ENCODE measurements at regions not wholly inside any gene's neighbourhood (a gene's known extent, or its start where the extent isn't known, plus 50 kb on each side); places are given as distances from the start of the nearest gene placed in this dataset.

- Histone ChIP-seq H3K56ac (replicated peaks; ENCODE audit: insufficient read length, low read depth, low read length) (no peak overlapping the region), H4K5ac (ENCODE audit: insufficient read length, low read depth, low read length) (no peak overlapping the region), H2BK20ac (ENCODE audit: low read length) (no peak overlapping the region), H3K4me3 (ENCODE audit: extremely low read depth in 1 of 4, insufficient read depth in 2 of 4, low read depth in 3 of 4, low read length in 4 of 4) (no peak overlapping the region), H4K20me1 (replicated peaks in 1 of 2; ENCODE audit: control insufficient read depth in 1 of 2, insufficient read depth in 2 of 2, low read length in 2 of 2) (peaks cover 0 to 1% of the 10 kb centered on the region in 2 experiments), H3K23me2 (ENCODE audit: low read depth, low read length) (no peaks in the 10 kb centered on the region), H2BK5ac (ENCODE audit: low read depth, low read length) (no peak overlapping the region), H3K9ac (replicated peaks in 1 of 4; ENCODE audit: extremely low read depth in 1 of 4, low read depth in 3 of 4, low read length in 3 of 4) (no peak overlapping the region), H3K27ac (ENCODE audit: low read depth, low read length) (no peak overlapping the region), H2BK12ac (ENCODE audit: low read depth, low read length) (no peak overlapping the region), H2AFZ (ENCODE audit: low read length) (no peak overlapping the region), H3K4me1 (replicated peaks in 1 of 4; ENCODE audit: control insufficient read depth in 3 of 4, insufficient read depth in 4 of 4, low read length in 3 of 4) (peaks cover 0 to 6% (median 2%) of the 10 kb centered on the region in 4 experiments; a peak in 4 of 7 replicates), H4K91ac (replicated peaks; ENCODE audit: insufficient read length, low read length) (no peak overlapping the region), H2BK15ac (ENCODE audit: low read length) (no peak overlapping the region), H4K8ac (ENCODE audit: extremely low read depth, insufficient read depth, low read length) (no peak overlapping the region), H2AK5ac (ENCODE audit: low read depth, low read length) (no peak overlapping the region), H3K14ac (ENCODE audit: insufficient read length) (no peak overlapping the region), H3K79me1 (ENCODE audit: low read depth, low read length) (no peaks in the 10 kb centered on the region), H3K4ac (replicated peaks; ENCODE audit: insufficient read length, low read depth, low read length) (no peak overlapping the region), H3K18ac (ENCODE audit: extremely low read depth, low read length) (no peak overlapping the region), H3K9me3 (ENCODE audit: insufficient read depth in 2 of 2, low read depth in 1 of 2, low read length in 1 of 2) (no peaks in the 10 kb centered on the region), H3K36me3 (ENCODE audit: control insufficient read depth in 2 of 4, insufficient read depth in 4 of 4, low read length in 3 of 4) (no peaks in the 10 kb centered on the region), H3K27me3 (replicated peaks in 1 of 4; ENCODE audit: control insufficient read depth in 3 of 4, extremely low read depth in 1 of 4, insufficient read depth in 3 of 4, low read length in 3 of 4) (no peaks in the 10 kb centered on the region), H2BK120ac (replicated peaks; ENCODE audit: low read depth, low read length) (no peak overlapping the region), H3K79me2 (ENCODE audit: control insufficient read depth in 1 of 2, insufficient read depth in 2 of 2, low read length in 2 of 2) (no peaks in the 10 kb centered on the region), H3K23ac (ENCODE audit: insufficient read length) (no peak overlapping the region), H3K4me2 (ENCODE audit: insufficient read depth in 1 of 2, low read depth in 2 of 2, low read length in 2 of 2) (no peak overlapping the region)
- 91% methylated on average over 8 of the region's 11 CpGs; no CpG with 5 or more reads in 1 of the 2 experiments for WGBS, 2 experiments (ENCODE audit: extremely low coverage in 1 of 2, insufficient coverage in 1 of 2, insufficient read length in 1 of 2, insufficient replicate concordance in 2 of 2, low coverage in 1 of 2, low lambda C conversion rate in 2 of 2, missing lambda C conversion rate in 1 of 2)
- CTCF ChIA-PET (ENCODE audit: partially characterized antibody) = no interaction called here
- DNase-seq (ENCODE audit: low read depth in 1 of 2, low spot score in 2 of 2) (no peak), FAIRE-seq (no peak)
- POLR2A ChIA-PET (ENCODE audit: partially characterized antibody) = no interaction called here
- TF ChIP-seq MAFK (IDR thresholded peaks at IDR 0.05; ENCODE audit: low read depth, low read length) (no peak), EGR1 (IDR thresholded peaks at IDR 0.05; ENCODE audit: borderline replicate concordance, low read depth, low read length) (no peak), TCF12 (IDR thresholded peaks at IDR 0.05; ENCODE audit: low read depth, low read length) (no peak), SP4 (IDR thresholded peaks at IDR 0.05; ENCODE audit: low read length) (no peak), BCL11A (IDR thresholded peaks at IDR 0.05; ENCODE audit: low read depth in 2 of 2, low read length in 2 of 2) (no peak), CEBPB (IDR thresholded peaks at IDR 0.05; ENCODE audit: low read depth, low read length) (no peak), TEAD4 (IDR thresholded peaks at IDR 0.05; ENCODE audit: low read depth, low read length) (no peak), TAF1 (IDR thresholded peaks at IDR 0.05; ENCODE audit: low read depth, low read length) (no peak), KDM1A (IDR thresholded peaks at IDR 0.05; ENCODE audit: borderline replicate concordance, low read length) (no peak), EZH2 (IDR thresholded peaks at IDR 0.05; ENCODE audit: low read depth, low read length, severe bottlenecking) (no peak), USF2 (IDR thresholded peaks at IDR 0.05; ENCODE audit: low read length) (no peak), RNF2 (IDR thresholded peaks at IDR 0.05; ENCODE audit: borderline replicate concordance, low read depth, low read length, missing control alignments, poor library complexity, severe bottlenecking) (no peak), SUZ12 (IDR thresholded peaks at IDR 0.05; ENCODE audit: low read length) (no peak), JUN (IDR thresholded peaks at IDR 0.05; ENCODE audit: low read depth, low read length) (no peak)
Measured at GRCh38 chr2:396903-397302, 109.0 kb upstream of the ALKAL2 start.
